Astrocyte of the cerebellum (primary cell): ENCODE measurements at regions not wholly inside any gene's neighbourhood (a gene's known extent, or its start where the extent isn't known, plus 50 kb on each side); places are given as distances from the start of the nearest gene placed in this dataset.

Experiments
- DNase-seq: peaks from one replicate; pipeline ENCODE4 v3.0.0-alpha.2; 2011; ENCODE audit warnings: low read depth
- H3K4me3 ChIP-seq: 2 replicates; pipeline ENCODE4 v1.5.1; 2011; ENCODE audit warnings: mild to moderate bottlenecking, low read depth, low read length, moderate library complexity
- in situ Hi-C: cut with HindIII; loops from 2 replicates; pipeline ENCODE4 v1.10.0; 2017; ENCODE audit warnings: low sequenced_read_pairs
- TF ChIP-seq, protein P1 (sequence below): IDR thresholded peaks from 2 replicates; pipeline ENCODE4 v1.5.1; 2012; ENCODE audit warnings: low read length, low read depth, moderate library complexity, mild to moderate bottlenecking; ENCODE audit errors: missing control alignments

DNA sequence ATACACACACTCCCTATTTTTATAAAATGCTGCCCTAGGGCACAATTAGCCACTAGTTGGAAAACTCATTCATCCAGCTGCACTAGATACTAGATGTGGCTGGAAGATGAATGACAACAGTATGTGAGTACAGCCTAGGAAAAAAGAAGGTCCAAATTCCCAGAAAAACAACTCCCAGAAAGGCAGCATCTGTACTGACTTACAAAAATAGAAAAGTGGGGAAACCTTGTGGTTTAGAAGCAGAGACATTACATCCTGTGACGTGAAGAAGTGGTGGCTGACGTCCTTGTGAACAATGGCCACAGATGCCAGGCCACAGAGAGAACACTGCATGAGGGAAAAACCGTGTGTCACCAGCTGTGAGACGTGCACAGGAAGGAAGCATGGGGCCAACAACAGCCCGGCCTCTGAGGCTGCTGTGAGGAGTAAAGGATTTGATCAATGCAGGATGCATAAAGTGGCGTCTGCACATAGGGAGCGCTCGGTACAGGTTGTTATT, 81.2 kb downstream of the SPRY1 start:
- TF ChIP-seq, protein P1, sequence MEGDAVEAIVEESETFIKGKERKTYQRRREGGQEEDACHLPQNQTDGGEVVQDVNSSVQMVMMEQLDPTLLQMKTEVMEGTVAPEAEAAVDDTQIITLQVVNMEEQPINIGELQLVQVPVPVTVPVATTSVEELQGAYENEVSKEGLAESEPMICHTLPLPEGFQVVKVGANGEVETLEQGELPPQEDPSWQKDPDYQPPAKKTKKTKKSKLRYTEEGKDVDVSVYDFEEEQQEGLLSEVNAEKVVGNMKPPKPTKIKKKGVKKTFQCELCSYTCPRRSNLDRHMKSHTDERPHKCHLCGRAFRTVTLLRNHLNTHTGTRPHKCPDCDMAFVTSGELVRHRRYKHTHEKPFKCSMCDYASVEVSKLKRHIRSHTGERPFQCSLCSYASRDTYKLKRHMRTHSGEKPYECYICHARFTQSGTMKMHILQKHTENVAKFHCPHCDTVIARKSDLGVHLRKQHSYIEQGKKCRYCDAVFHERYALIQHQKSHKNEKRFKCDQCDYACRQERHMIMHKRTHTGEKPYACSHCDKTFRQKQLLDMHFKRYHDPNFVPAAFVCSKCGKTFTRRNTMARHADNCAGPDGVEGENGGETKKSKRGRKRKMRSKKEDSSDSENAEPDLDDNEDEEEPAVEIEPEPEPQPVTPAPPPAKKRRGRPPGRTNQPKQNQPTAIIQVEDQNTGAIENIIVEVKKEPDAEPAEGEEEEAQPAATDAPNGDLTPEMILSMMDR: no peak
- in situ Hi-C loops: no loop called here
- no peak overlapping the region for H3K4me3 ChIP-seq
- DNase-seq: peak; percentile 49

DNA sequence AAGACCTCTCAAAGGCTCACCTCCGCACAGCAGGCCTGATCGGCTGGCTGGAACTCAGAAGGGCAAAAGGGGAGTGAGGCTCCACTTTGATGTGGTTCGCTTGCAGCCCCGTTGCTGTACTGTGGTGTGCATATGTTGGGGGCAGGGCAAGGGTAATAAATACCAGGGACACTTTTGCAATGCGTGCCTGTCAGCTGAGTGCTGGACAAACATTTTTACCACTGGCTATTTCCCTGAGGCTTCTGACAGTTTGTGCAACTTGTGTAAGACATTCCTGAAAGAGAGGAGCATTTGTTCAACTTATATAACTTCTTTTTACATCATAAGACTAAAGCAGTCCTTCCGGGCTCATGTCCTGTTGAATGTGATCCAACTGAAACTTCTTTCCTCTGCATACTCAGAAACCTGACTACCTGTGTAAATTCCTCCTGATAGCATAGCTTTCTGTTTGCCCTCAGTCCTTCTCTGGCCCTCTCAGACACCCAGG, 82.3 kb downstream of the SPRY1 start:
- DNase-seq: no peak
- in situ Hi-C loops: no loop called here
- no peak overlapping the region for H3K4me3 ChIP-seq
- TF ChIP-seq, protein P1: no peak

DNA sequence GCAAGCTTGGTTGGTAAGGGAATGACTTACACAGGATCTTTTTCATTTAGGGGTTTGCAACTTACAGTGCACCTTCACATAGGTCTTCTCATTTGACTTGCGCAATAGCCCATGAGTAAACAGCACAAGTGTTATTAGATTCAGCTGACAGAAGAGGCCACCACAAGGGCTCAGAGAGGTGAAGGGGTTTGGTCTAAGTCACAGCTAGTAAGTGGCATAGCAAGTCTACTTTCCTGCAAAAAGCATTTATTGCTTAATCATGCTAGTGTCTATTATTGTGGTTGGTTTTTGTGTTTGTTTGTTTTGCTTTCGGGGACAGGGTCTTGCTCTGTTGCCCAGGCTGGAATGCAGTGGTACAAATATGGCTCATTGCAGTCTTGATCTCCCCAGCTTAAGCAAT, 83.3 kb downstream of the SPRY1 start:
- in situ Hi-C loops: no loop called here
- TF ChIP-seq, protein P1: no peak
- H3K4me3 ChIP-seq: no peak overlapping the region
- DNase-seq: no peak

DNA sequence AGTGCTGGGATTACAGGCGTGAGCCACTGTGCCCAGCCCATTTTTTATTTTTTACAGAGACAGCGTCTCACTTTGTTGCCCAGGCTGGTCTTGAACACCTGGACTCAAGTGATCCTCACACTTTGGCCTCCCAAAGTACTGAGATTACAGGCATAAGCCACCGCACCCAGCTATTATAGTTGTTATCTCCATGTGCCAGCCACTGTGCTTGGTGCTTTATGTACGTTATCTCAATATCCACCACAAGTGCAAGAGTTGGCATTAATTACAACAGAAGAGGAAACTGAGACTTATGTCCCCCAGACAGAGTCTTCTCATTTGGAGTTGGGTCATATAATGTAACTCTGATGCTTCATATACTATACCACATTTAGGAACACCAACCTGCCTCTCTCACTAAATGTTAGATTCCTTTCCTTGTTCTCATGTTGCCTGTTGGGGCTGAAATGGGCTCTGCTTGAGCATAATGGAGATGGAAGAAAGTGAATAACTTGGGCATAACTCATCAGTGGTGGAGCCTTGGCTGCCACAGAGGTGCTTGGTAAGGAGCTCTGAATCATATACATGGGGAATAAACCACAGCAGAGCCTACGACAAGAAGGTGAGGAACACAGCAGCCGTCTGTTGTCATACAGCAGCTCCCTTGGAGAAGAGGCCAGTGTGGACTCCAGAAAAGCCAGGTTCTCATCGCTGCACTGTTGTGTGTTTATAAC, 84.3 kb downstream of the SPRY1 start:
- DNase-seq: peak; percentile 65
- in situ Hi-C loops: no loop called here
- TF ChIP-seq, protein P1: no peak
- no peak overlapping the region for H3K4me3 ChIP-seq

DNA sequence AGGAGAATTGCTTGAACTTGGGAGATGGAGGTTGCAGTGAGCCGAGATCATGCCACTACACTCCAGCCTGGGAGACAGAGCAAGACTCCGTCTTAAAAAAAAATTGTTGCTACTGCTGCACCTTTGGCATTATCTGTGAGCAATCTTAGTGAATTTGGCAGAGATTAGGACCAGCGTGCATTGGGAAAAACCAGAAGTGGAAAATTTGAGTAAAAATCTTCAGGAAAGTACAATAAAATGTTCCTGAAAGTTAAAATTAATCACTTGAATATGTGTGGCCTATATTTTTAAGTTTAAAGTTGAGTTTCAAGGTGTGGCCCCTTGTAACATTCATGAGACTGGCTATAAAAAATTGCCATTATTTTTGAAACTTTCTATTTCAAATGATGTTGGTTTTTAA, 85.1 kb downstream of the SPRY1 start:
- TF ChIP-seq, protein P1: no peak
- in situ Hi-C loops: no loop called here
- no peak for DNase-seq
- no peak overlapping the region for H3K4me3 ChIP-seq

DNA sequence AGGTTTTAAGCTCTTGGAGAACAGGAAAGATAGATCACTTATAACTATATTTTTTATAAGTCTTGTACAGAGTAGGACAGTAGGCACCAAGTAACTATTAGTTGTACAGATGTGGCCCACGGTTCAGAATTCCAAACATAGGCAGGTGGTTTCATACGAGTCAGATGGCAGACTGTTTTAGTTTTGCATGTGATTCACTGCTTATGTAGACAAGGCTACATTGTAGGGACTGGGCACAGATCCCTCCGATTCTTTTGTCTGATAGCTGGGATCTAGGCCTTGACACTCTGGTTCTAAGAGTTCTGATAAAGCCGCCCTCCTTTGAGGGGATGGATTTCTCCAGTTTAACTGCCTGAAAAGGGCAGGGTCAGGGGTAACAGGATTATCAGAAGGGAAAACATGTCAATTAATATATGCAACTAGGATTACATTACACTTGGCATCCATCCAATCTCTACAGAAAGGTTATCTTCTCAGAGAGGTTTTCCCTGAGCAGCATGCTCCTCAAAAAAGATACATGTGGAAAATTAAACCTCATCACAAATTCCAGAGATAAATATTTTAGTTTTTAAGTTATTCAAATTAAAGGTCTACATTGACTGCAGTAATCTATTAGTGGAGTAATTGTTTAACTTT, 87.8 kb downstream of the SPRY1 start:
- TF ChIP-seq, protein P1: no peak
- no peak for DNase-seq
- H3K4me3 ChIP-seq: no peak overlapping the region
- in situ Hi-C loops: no loop called here
